GM19351 (cell line): ENCODE measurements at regions not wholly inside any gene's neighbourhood (a gene's known extent, or its start where the extent isn't known, plus 50 kb on each side); places are given as distances from the start of the nearest gene placed in this dataset.
"Not testable (repeated sequence)": the region's sequence is repeated elsewhere in the genome, so short reads cannot be mapped to it uniquely, and the experiment has no call there.

ENCODE experiments used
- ATAC-seq: cut with Tn5 transposase; IDR thresholded peaks from one replicate; pipeline ENCODE4 v1.9.1; 2021; ENCODE audit warnings: mild to moderate bottlenecking, moderate library complexity; ENCODE audit not compliant: unreplicated experiment

DNA sequence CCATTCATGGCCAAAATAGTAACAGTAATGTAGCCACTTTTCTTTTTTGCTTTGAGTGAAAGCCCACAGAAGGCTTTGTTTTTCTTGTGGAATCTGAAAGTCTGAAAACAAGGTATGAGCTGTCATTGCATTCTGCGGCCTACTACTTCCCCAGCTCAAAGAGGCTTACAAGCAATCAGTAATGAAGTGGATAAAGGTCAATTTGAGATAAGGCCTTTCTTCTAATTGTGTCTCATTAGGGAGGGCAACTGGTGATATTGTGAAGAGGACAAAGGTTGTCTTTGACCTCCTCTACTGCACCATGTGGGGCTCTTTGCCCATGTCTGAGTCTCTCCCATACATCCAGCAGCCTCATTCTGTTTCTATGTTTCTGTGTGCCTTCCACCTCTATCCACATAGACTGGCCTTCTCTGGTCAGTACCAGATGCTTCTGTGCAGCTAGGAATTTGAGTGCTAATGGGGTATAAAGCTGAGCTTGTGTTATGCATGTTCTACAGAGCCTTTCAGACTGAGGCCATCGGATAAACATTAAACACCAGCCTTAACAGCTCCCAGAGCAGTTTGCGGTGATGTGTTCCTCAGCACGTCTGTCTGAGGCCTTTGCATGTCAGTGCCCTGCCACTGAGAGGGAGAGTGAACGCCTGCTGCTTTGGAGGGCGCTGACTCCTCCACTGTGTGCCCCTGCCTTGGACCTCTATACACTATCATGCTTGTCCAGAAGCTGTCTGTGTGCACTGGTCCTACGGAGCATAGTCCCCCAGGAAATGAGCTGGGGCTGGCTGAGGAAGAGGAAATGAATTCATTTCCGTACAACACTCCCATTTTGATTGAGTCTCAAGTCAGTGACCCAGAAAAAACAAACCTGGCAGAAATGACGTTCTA lies 80.2 kb downstream of the SH2D1A start:
- ATAC-seq: no peak

DNA sequence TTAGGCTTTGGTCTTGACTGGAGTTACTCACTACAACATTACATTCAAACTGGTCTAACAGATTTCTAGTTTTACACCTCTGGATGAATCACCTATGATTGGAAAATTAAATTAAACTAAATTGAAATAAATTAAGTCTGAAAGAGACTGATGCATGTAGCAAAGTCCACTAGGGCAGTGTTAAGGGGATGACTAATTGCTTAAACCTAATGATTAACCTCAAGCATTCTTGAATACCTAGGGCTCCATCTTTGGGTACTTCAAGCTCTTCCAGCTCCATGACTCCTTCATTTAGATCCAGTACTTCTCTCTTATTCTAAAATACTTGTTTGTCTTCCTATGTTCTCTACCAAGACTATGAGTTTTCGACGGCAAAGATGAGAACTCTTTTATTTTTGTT lies 86.8 kb downstream of the SH2D1A start:
- no peak for ATAC-seq

GRCh38 chrX:124435616-124436015 lies 89.3 kb downstream of the SH2D1A start:
- ATAC-seq: no peak

GRCh38 chrX:124440695-124441094 lies 94.3 kb downstream of the SH2D1A start:
- ATAC-seq: no peak

- no peak for ATAC-seq
Observed at GRCh38 chrX:124441971-124442590, 95.7 kb downstream of the SH2D1A start.

GRCh38 chrX:124455966-124456365 lies 109.6 kb downstream of the SH2D1A start:
- no peak for ATAC-seq

- not testable (repeated sequence) for ATAC-seq
Observed at GRCh38 chrX:124459851-124460250, 113.5 kb downstream of the SH2D1A start.

- ATAC-seq: no peak
Observed at GRCh38 chrX:124462931-124463330, 116.6 kb downstream of the SH2D1A start.

DNA sequence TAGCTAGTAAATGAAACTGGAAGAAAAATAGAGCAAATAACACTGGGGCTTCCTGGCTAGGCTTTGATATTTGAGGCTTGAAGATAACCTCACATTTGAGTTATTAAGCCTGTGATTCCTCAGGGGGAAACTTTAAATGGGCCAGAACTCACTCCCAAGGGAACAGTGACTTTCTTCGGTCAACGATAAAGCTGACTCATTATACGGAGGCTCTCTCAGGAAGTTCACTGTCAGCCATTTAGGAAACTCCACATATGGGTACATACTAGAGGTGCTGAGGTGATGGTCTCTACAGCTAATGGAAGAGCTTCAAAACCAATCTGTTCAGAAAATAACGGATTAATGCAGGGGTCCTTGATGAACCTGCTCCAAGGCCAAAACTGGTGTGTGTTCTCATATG lies 120.8 kb downstream of the SH2D1A start:
- ATAC-seq: no peak

DNA sequence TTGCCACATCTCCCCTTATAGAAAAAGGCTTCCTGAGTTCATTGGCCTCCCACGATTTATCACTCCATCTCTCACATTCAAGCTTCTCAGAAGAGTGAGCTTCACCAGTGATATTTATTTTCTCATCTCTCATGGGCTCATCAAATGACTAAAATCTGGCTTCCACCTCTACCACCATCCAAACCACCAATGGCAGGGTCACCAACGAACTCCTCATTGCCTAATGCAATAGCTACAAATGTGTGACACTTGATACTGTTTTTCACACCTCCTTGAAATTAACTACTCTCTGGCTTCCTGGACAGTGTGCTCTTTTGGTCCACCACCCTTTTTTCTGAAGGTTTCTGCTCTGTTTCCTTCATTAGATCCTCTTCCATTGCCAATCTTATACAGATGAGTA lies 129.0 kb downstream of the SH2D1A start:
- ATAC-seq: no peak

GRCh38 chrX:124476562-124476961 lies 130.2 kb downstream of the SH2D1A start:
- ATAC-seq: no peak

GRCh38 chrX:124478046-124478445 lies 131.7 kb downstream of the SH2D1A start:
- no peak for ATAC-seq

DNA sequence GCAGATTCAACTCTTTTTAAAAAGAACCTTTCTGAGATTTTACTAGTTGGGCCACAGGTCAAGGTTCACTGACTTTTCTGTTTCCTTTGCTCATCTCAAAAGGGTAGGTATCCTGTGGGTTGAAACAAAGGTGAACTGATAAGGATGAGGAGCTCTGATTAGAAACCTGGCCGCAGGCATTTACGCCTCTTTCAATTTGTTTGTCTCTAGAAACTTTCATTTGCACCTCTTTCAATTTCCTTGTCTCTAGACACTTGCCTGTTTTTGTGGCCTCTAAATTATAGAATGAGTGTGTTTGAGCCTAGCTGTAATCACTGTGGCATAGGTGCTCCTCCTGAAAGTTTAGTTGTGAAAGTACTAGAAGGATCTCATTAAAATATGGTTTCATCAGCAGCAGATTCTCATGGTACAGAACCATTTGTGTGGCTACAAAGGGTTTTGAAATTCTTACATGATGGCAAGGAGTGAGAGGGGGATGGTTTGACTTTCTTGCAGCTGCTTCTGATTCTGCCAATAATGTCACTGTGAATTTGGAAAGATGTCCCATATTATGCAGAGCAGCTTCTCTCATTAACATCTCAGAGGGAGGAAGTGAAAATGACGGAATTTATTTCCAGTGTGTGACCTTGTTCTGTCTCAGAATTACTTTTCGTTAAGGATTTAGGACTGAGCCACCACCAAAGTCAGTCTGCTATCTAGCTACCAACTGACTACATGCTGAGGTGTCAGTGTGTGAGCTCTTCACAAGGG lies 142.2 kb downstream of the SH2D1A start:
- ATAC-seq: peak; percentile 76

DNA sequence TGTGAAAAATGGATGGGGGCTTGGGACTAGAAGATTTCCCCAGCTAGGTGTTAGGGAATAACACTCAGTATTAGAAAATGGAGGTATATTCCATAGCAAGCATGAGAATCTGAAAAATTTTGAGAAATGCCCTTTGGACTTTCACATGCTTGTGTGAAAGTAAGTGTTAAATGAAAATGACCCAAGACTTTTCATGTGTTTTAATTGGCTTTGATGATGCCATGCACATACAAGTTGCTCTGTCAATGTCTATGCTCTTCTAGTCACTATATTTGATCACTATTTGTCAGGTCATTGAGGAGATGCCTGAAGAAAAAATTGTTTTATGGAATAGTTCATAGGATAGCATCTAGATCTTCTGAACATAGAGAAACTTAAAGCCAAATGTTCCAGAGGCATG lies 147.6 kb downstream of the SH2D1A start:
- ATAC-seq: no peak

- ATAC-seq: no peak
Observed at GRCh38 chrX:124497386-124497785, 151.0 kb downstream of the SH2D1A start.

- ATAC-seq: no peak
Observed at GRCh38 chrX:124501586-124501985, 155.2 kb downstream of the SH2D1A start.

- no peak for ATAC-seq
Observed at GRCh38 chrX:124502166-124502565, 155.8 kb downstream of the SH2D1A start.

DNA sequence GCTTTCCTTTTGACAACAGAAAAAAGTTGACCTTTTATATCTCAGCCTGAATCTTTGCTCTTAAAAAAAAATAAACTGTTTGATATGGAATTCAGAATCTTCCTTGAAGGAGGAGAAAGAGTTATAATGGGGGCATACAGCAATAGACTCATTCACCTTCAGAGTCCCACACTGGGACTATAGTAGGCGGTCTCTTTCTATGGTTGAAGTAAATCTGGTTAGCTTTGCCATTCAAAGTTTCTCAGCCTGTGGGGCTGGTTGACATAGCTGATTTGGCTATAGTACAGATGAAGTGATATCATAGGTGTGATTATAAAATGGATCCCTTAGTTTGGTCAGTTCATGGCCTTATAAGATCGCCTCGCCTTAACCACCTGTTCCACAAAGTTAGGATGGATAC lies 156.2 kb downstream of the SH2D1A start:
- no peak for ATAC-seq

GRCh38 chrX:124504111-124504983 lies 158.0 kb downstream of the SH2D1A start:
- ATAC-seq: peak; percentile 65

DNA sequence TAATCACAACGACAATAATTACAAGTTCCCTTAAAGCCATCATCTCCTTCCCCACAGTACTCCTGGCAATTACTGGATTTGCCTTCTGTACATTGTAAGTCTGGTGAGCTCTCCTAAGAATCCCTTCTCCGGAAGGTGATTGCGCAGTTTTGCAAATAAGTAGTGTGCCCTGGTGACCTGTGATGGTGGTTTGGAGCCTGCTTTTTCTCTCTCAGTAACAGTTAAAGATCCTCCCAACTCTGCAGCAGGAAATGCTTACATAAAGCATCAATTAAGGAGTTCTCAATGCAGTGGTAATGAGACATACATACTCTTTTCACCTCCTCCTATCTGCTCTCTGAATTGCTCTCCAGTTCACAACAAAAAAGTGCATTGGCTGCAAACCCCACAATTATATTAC lies 159.7 kb downstream of the SH2D1A start:
- no peak for ATAC-seq

DNA sequence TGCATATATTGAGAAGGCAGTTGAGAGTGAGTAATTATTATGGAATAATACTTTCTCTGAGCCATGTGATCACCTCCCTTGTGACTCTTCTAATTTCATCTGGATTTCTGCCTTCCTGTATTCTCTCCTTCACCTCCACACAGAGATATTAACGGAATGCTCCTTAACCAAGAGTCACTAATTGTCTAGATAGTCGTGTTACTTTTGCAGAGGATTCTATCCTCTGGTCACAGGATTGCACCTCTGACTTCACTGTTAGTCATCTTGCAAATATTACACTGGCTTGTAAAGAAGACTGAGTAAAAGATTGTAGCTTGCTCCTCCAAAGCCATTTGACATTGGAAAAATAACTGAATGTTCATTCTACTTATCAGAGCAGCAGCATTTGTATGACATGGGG lies 160.9 kb downstream of the SH2D1A start:
- no peak for ATAC-seq
